DOHH2 (cell line): ENCODE measurements at regions not wholly inside any gene's neighbourhood (a gene's known extent, or its start where the extent isn't known, plus 50 kb on each side); places are given as distances from the start of the nearest gene placed in this dataset.

Experiments used
- EZH2phosphoT487 ChIP-seq: fragments of 200-600 bp; sonication (generic); IDR thresholded peaks from 2 replicates; pipeline ENCODE4 v1.6.1; 2017; ENCODE audit warnings: borderline replicate concordance, mild to moderate bottlenecking, antibody characterized with exemption, low read length, moderate library complexity, mixed read lengths
- TF ChIP-seq, protein P1 (sequence below): fragments of 200-600 bp; sonication (generic); IDR thresholded peaks from one replicate; pipeline ENCODE4 v1.5.1; 2014; ENCODE audit warnings: antibody characterized with exemption, mild to moderate bottlenecking, low read depth, low read length; ENCODE audit not compliant: poor library complexity, severe bottlenecking

DNA sequence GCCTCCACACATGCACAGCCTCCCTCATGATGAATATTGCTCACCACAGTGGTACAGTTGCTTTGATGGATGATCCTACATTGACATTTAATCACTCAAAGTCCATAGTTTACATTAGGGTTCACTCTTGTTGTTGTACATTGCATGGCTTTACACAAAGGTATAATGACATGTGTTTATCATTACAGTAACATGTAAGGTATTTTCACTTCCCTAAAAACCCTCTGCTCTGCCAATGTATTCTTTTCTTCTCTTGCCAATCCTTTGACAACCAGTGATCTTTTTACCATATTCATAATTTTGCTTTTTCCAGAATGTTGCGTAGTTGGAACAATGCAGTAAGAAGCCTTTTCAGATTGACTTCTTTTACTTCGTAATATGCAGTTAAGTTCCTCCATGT, 166.6 kb upstream of the KHDRBS2 start:
- TF ChIP-seq, protein P1, sequence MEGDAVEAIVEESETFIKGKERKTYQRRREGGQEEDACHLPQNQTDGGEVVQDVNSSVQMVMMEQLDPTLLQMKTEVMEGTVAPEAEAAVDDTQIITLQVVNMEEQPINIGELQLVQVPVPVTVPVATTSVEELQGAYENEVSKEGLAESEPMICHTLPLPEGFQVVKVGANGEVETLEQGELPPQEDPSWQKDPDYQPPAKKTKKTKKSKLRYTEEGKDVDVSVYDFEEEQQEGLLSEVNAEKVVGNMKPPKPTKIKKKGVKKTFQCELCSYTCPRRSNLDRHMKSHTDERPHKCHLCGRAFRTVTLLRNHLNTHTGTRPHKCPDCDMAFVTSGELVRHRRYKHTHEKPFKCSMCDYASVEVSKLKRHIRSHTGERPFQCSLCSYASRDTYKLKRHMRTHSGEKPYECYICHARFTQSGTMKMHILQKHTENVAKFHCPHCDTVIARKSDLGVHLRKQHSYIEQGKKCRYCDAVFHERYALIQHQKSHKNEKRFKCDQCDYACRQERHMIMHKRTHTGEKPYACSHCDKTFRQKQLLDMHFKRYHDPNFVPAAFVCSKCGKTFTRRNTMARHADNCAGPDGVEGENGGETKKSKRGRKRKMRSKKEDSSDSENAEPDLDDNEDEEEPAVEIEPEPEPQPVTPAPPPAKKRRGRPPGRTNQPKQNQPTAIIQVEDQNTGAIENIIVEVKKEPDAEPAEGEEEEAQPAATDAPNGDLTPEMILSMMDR = no peak
- TF ChIP-seq EZH2phosphoT487 = no peak
